Ovary (tissue), 7 donors: ENCODE measurements at regions not wholly inside any gene's neighbourhood (a gene's known extent, or its start where the extent isn't known, plus 50 kb on each side); places are given as distances from the start of the nearest gene placed in this dataset.

Source experiments
- DNase-seq, 5 donors: peaks; one replicate each; pipeline ENCODE4 v3.0.0-alpha.2; 2019 to 2020
- H3K27ac ChIP-seq, 2 donors: fragments of 200-600 bp; one replicate each; pipeline versions ENCODE4 v1.5.1 to v1.8.0; 2019 to 2022
- H3K27me3 ChIP-seq: fragments of 200-600 bp; one replicate; pipeline ENCODE4 v1.8.0; 2022
- H3K36me3 ChIP-seq: fragments of 200-600 bp; sonication (generic); one replicate; pipeline ENCODE4 v1.5.1; 2019
- H3K4me1 ChIP-seq: one replicate; pipeline ENCODE4 v1.8.1; 2013; ENCODE audit warnings: mild to moderate bottlenecking, moderate library complexity; ENCODE audit not compliant: insufficient read depth
- H3K4me3 ChIP-seq: fragments of 200-600 bp; sonication (generic); one replicate; pipeline ENCODE4 v1.5.1; 2017
- H3K9me3 ChIP-seq, 2 donors: fragments of 200-600 bp in 1 of 2; sonication (generic) in 1 of 2; one replicate each; pipeline versions ENCODE4 v1.5.1 to v1.8.1; 2013 to 2019; ENCODE audit warnings: mild to moderate bottlenecking in 1 of 2, moderate library complexity in 1 of 2
- EP300 ChIP-seq: sonication (generic); formaldehyde crosslinking; IDR thresholded peaks from one replicate; pipeline ENCODE4 v1.6.1; 2017; ENCODE audit warnings: antibody characterized with exemption
- POLR2A ChIP-seq: fragments of 450-650 bp; IDR thresholded peaks from one replicate; pipeline ENCODE4 v1.6.1; 2017; ENCODE audit warnings: antibody characterized with exemption, mild to moderate bottlenecking, moderate library complexity
- WGBS, 3 donors: extraction: QIAGEN DNeasy Blood & Tissue Kit in 1 of 3; methylation state at CpG; one replicate each; pipeline versions ENCODE4 v1.1.5 to v1.1.7; 2013 to 2017; 5-methylcytosine and 5-hydroxymethylcytosine counted together
- intact Hi-C, 4 donors: fragments of 100-400 bp; cut with DNase I; formaldehyde crosslinking; loops; one replicate each; pipeline versions ENCODE4 v1.11.0 to v1.15.1; 2022 to 2023
- TF ChIP-seq, protein P1 (sequence below), 3 donors: fragments of 450-650 bp in 2 of 3; fragments of 200-600 bp in 1 of 3; IDR thresholded peaks; one replicate each; pipeline versions ENCODE4 v1.5.1 to v1.8.0; 2016 to 2022; ENCODE audit warnings: antibody characterized with exemption in 3 of 3, mild to moderate bottlenecking in 1 of 3
- donor health status: DM: no; HTN: no; CAD: no; lungs with moderate emphysema.
- donor health status: DM: no; HTN: no; CAD: no.
- donor health status: Bipolar disorder and iron deficiency.
- donor health status: DM: no; HTN: no; CAD: no.
- donor health status: DM: yes; HTN: yes; CAD: no.

DNA sequence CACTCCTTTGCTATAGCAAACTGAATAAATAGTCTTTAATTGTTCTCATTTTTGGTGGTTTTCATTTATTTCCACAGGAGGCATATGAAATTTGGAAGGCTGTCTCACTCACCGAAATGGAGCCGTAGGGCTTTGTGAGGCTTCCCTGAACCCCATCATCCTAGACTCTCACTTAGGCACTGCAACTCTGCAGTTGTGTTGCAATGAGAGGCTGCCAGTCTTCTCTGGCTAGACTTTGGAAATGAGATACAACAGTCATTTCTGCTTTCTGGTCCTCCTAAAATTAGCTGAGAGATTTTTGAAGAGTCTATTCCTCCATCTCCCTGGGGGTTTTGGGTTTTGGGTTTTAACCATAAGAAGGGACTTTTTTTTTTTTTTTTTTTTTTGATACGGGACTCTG is 146.5 kb downstream of the SH3BGRL start:
- no peaks in the 10 kb centered on the region for H3K9me3 ChIP-seq
- intact Hi-C loops = no loop called here
- H3K4me1 ChIP-seq = no peaks in the 10 kb centered on the region
- no peaks in the 10 kb centered on the region for H3K27me3 ChIP-seq
- no peak for TF ChIP-seq POLR2A
- no peak for TF ChIP-seq EP300
- TF ChIP-seq, protein P1, sequence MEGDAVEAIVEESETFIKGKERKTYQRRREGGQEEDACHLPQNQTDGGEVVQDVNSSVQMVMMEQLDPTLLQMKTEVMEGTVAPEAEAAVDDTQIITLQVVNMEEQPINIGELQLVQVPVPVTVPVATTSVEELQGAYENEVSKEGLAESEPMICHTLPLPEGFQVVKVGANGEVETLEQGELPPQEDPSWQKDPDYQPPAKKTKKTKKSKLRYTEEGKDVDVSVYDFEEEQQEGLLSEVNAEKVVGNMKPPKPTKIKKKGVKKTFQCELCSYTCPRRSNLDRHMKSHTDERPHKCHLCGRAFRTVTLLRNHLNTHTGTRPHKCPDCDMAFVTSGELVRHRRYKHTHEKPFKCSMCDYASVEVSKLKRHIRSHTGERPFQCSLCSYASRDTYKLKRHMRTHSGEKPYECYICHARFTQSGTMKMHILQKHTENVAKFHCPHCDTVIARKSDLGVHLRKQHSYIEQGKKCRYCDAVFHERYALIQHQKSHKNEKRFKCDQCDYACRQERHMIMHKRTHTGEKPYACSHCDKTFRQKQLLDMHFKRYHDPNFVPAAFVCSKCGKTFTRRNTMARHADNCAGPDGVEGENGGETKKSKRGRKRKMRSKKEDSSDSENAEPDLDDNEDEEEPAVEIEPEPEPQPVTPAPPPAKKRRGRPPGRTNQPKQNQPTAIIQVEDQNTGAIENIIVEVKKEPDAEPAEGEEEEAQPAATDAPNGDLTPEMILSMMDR (IDR thresholded peaks at IDR 0.05) = no peak
- WGBS, 3 donors = 85 to 90% (median 88%) methylated on average over 3 of the region's 3 CpGs
- no peak overlapping the region for H3K27ac ChIP-seq
- no peak overlapping the region for H3K4me3 ChIP-seq
- no peak for DNase-seq
- H3K36me3 ChIP-seq = no peaks in the 10 kb centered on the region

DNA sequence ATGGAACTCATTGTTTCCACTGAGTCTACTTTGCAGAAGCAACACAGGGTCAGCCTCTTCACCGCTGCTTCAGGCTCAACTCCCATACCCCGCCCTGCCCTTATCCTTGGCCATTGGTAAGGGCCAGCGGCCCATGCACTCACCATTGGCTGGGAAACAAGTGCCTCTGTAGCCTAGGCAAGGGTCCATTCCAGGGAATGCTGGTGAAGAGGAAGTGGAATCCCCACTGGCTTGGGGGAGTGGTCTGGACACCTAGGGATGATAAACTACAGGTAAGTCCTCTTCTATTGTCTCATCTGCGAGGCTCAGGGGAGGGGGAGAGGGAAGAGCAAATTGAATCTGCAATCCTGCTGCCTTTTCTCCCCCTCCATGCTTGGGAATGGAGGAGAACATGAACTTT is 153.1 kb downstream of the SH3BGRL start:
- Histone ChIP-seq H3K9me3 (no peaks in the 10 kb centered on the region), H3K36me3 (no peaks in the 10 kb centered on the region), H3K4me1 (no peaks in the 10 kb centered on the region), H3K27me3 (no peaks in the 10 kb centered on the region), H3K27ac (no peak overlapping the region), H3K4me3 (no peak overlapping the region)
- intact Hi-C loops = no loop called here
- DNase-seq = no peak
- TF ChIP-seq, protein P1 (IDR thresholded peaks at IDR 0.05) = no peak
- TF ChIP-seq POLR2A (no peak), EP300 (no peak)
- WGBS, 3 donors = 52 to 70% (median 64%) methylated on average over 4 of the region's 4 CpGs

DNA sequence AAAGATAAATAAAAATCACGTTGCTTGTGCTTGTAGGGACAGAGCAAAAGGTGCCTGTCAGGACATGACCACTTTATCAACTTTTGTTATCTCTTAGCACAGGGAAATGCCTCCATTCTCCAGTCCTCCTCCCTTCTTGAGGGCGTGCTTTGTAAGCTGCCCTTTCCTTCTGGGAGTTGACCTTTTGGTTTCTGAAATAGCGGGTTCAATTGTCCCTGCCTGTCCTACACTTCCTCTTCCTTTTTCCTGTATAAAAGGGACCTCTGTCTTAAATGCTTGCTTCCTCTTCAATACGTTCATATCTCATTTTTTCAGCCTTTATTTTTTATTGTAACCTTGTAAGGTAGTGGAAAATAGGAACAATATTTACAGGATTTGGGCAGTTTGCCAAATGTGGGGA is 153.5 kb downstream of the SH3BGRL start:
- TF ChIP-seq POLR2A (no peak), EP300 (no peak)
- TF ChIP-seq, protein P1 (IDR thresholded peaks at IDR 0.05) = no peak
- Histone ChIP-seq H3K4me3 (no peak overlapping the region), H3K4me1 (no peaks in the 10 kb centered on the region), H3K36me3 (no peaks in the 10 kb centered on the region), H3K27ac (no peak overlapping the region), H3K9me3 (no peaks in the 10 kb centered on the region), H3K27me3 (no peaks in the 10 kb centered on the region)
- 20 to 31% (median 25%) methylated on average over 4 of the region's 4 CpGs for WGBS, 3 donors
- intact Hi-C loops = no loop called here
- no peak for DNase-seq

DNA sequence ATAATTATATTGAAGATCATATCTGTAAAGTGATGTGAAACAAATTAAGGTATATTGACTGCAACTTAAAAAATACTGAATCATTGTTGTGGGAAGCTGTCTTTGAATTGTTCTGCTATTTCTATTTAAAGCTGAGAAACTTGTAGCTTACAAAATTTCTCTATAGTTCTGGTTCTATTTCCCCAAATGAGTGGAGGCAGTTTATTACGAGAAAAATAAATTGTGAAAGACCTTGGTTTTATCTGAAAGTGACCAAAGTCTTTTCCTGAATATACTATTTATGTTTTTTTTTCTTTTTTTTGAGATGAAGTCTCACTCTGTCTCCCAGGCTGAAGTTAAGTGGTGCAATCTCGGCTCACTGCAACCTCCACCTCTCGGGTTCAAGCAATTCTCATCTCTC is 165.4 kb downstream of the SH3BGRL start:
- intact Hi-C loops = no loop called here
- Histone ChIP-seq H3K27ac (no peak overlapping the region), H3K4me3 (no peak overlapping the region), H3K9me3 (no peaks in the 10 kb centered on the region), H3K4me1 (no peaks in the 10 kb centered on the region), H3K36me3 (no peaks in the 10 kb centered on the region), H3K27me3 (no peaks in the 10 kb centered on the region)
- WGBS, 3 donors = 57 to 69% (median 66%) methylated on average over 3 of the region's 3 CpGs
- no peak for DNase-seq
- no peak for TF ChIP-seq POLR2A
- TF ChIP-seq, protein P1 (IDR thresholded peaks at IDR 0.05) = no peak
- TF ChIP-seq EP300 = no peak

DNA sequence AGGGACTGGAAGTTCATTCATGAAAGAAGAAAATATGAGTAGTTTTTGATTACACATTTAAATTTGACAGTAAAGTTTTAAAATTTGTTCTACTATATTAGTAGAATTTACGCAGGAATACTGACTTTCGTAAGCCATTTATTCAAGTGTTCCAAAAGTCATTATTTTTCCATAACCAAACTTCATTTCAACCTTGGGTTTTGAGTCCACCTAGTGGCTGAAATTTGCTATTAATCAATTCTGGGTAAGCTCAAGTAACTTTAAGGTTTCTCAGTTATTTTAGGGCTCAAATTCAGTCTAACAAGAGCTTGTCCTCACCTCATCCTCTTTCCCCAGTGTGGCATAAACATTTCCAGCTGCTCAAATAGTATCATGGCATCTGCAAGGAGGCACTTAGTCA is 175.4 kb downstream of the SH3BGRL start:
- H3K27ac ChIP-seq = no peak overlapping the region
- DNase-seq = no peak
- no peak overlapping the region for H3K4me3 ChIP-seq
- no peak for TF ChIP-seq EP300
- TF ChIP-seq POLR2A = no peak
- TF ChIP-seq, protein P1 (IDR thresholded peaks at IDR 0.05) = no peak
- WGBS, 3 donors = 20 to 33% (median 31%) methylated on average over 2 of the region's 2 CpGs
- intact Hi-C loops = loop anchor here in 1 of 4 donors (10.0 kb wide), 1 partner anchor 193 kb away; no protein-coding TSS in a partner anchor
- no peaks in the 10 kb centered on the region for H3K27me3 ChIP-seq
- H3K36me3 ChIP-seq = no peaks in the 10 kb centered on the region
- no peaks in the 10 kb centered on the region for H3K4me1 ChIP-seq
- no peaks in the 10 kb centered on the region for H3K9me3 ChIP-seq
